HepG2 (cell line): ENCODE measurements at regions not wholly inside any gene's neighbourhood (a gene's known extent, or its start where the extent isn't known, plus 50 kb on each side); places are given as distances from the start of the nearest gene placed in this dataset.
A peak's percentile ranks its signal among the peaks of the same experiment; 100 is the strongest.

Source experiments
- ATAC-seq: fragments of 200-7000 bp; cut with Tn5 transposase; 3 replicates; pipeline ENCODE4 v1.9.1; 2020; ENCODE audit warnings: mild to moderate bottlenecking, moderate library complexity
- BruUV-seq: library from RNA; stranded (reverse); fragments of 400-500 nt; replicated peaks from 2 replicates; lab custom pipeline; 2021; lab: Mats Ljungman, UMichigan
- CTCF ChIA-PET: fragments of 300-600 bp; formaldehyde crosslinking; extraction: SDS; loops from one replicate; lab custom pipeline; 2021; ENCODE audit warnings: low total read pairs, inconsistent platforms, low intra/inter-chr PET ratio; lab: Yijun Ruan, JAX
- POLR2A ChIA-PET: fragments of 350-600 bp; sonication (Branson Sonifier 250); formaldehyde crosslinking; loops from one replicate; lab custom pipeline; 2020; ENCODE audit warnings: antibody characterized with exemption, inconsistent platforms; lab: Yijun Ruan, JAX
- DNase-seq: peaks from one replicate; pipeline ENCODE4 v3.0.0-alpha.2; 2015; ENCODE audit warnings: low spot score
- FAIRE-seq: peaks from 3 replicates; lab custom pipeline; 2011; peaks lifted over from hg19 to GRCh38; lab: Jason Lieb, UNC
- H2AFZ ChIP-seq: one replicate; pipeline ENCODE4 v1.6.1; 2011; ENCODE audit warnings: low read length, inconsistent platforms
- H3K27ac ChIP-seq: fragments of 300-600 bp; 3 replicates; pipeline ENCODE4 v1.8.0; 2011; ENCODE audit warnings: mixed run types, mild to moderate bottlenecking, mixed read lengths, low read length, inconsistent platforms; ENCODE audit not compliant: insufficient read depth; ENCODE audit errors: extremely low read length
- H3K27me3 ChIP-seq, 2 experiments: fragments of 200-600 bp in 1 of 2; 2 replicates in 1 of 2; 3 replicates in 1 of 2; pipeline versions ENCODE4 v1.6.0 to v1.8.0; 2011; ENCODE audit warnings: low read length in 2 of 2, mild to moderate bottlenecking in 2 of 2, moderate library complexity in 2 of 2, inconsistent platforms in 1 of 2; ENCODE audit not compliant: insufficient read depth in 2 of 2, control insufficient read depth in 1 of 2
- H3K36me3 ChIP-seq, 2 experiments: fragments of 200-600 bp in 1 of 2; replicated peaks in 1 of 2; 2 replicates in 1 of 2; 3 replicates in 1 of 2; pipeline versions ENCODE4 v1.5.1 to v1.8.0; 2011; ENCODE audit warnings: low read length in 2 of 2, inconsistent platforms in 1 of 2; ENCODE audit not compliant: insufficient read depth in 2 of 2, control insufficient read depth in 1 of 2
- H3K4me1 ChIP-seq: 2 replicates; pipeline ENCODE4 v1.5.1; 2012; ENCODE audit warnings: low read length, inconsistent platforms; ENCODE audit not compliant: insufficient read depth
- H3K4me2 ChIP-seq: 2 replicates; pipeline ENCODE4 v1.6.0; 2011; ENCODE audit warnings: low read depth, low read length, inconsistent platforms
- H3K4me3 ChIP-seq, 3 experiments: fragments of 200-600 bp in 1 of 3; sonication (generic), shearing (Covaris generic) in 1 of 3; replicated peaks in 1 of 3; 2 replicates each; pipeline ENCODE4 v1.5.1; 2011 to 2016; ENCODE audit warnings: low read length in 3 of 3, inconsistent platforms in 2 of 3, low read depth in 2 of 3, mild to moderate bottlenecking in 2 of 3, control low read depth in 1 of 3, mixed read lengths in 1 of 3; ENCODE audit not compliant: insufficient read depth in 1 of 3
- H3K79me2 ChIP-seq: one replicate; pipeline ENCODE4 v1.6.1; 2011; ENCODE audit warnings: low read length, inconsistent platforms; ENCODE audit not compliant: insufficient read depth
- H3K9ac ChIP-seq: 2 replicates; pipeline ENCODE4 v1.6.0; 2011; ENCODE audit warnings: mild to moderate bottlenecking, low read depth, low read length, inconsistent platforms; ENCODE audit not compliant: insufficient read depth
- H3K9me3 ChIP-seq: 2 replicates; pipeline ENCODE4 v1.5.1; 2012; ENCODE audit warnings: mild to moderate bottlenecking, low read length
- H4K20me1 ChIP-seq: 2 replicates; pipeline ENCODE4 v1.6.0; 2011; ENCODE audit warnings: inconsistent platforms, mild to moderate bottlenecking, low read length, moderate library complexity; ENCODE audit not compliant: insufficient read depth
- FOXJ3 ChIP-seq: sonication (generic); formaldehyde crosslinking; IDR thresholded peaks from 2 replicates; pipeline ENCODE4 v1.4.0; 2020; ENCODE audit warnings: missing genetic modification reagents, mild to moderate bottlenecking, borderline replicate concordance
- MAFG ChIP-seq: sonication (generic); formaldehyde crosslinking; IDR thresholded peaks from 2 replicates; pipeline ENCODE4 v1.5.1; 2020; ENCODE audit warnings: mild to moderate bottlenecking, missing genetic modification reagents
- NCOR1 ChIP-seq: fragments of 200-600 bp; sonication (generic); IDR thresholded peaks from 2 replicates; pipeline ENCODE4 v1.7.0; 2017; ENCODE audit warnings: antibody characterized with exemption, low read length, borderline replicate concordance
- RCOR2 ChIP-seq: IDR thresholded peaks from 2 replicates; pipeline ENCODE4 v1.6.1; 2016; ENCODE audit warnings: missing biosample characterization, missing genetic modification reagents
- ZBTB2 ChIP-seq: sonication (generic); formaldehyde crosslinking; IDR thresholded peaks from 2 replicates; pipeline ENCODE4 v1.8.0; 2022; ENCODE audit warnings: low read depth, missing genetic modification reagents
- ZBTB8A ChIP-seq: sonication (generic); formaldehyde crosslinking; IDR thresholded peaks from 2 replicates; pipeline ENCODE4 v1.4.0; 2020; ENCODE audit warnings: mild to moderate bottlenecking, low read depth, missing genetic modification reagents, borderline replicate concordance
- WGBS: methylation state at CpG from one replicate; pipeline ENCODE4 v1.1.6; 2017; ENCODE audit warnings: low lambda C conversion rate; 5-methylcytosine and 5-hydroxymethylcytosine counted together
- in situ Hi-C: cut with HindIII; loops from 2 replicates; pipeline ENCODE4 v1.10.0; 2017; ENCODE audit warnings: low pct_unique_long_range_greater_than_20kb; ENCODE audit not compliant: extremely low pct_ligation_motif_present
- intact Hi-C: fragments of 100-400 bp; cut with micrococcal nuclease; formaldehyde crosslinking; loops from one replicate; pipeline ENCODE4 v1.10.0; 2022; ENCODE audit not compliant: unreplicated experiment
- TF ChIP-seq, protein P1 (sequence below): sonication (generic); formaldehyde crosslinking; IDR thresholded peaks from 2 replicates; pipeline ENCODE4 v1.5.1; 2020; ENCODE audit warnings: mild to moderate bottlenecking, missing genetic modification reagents, borderline replicate concordance

DNA sequence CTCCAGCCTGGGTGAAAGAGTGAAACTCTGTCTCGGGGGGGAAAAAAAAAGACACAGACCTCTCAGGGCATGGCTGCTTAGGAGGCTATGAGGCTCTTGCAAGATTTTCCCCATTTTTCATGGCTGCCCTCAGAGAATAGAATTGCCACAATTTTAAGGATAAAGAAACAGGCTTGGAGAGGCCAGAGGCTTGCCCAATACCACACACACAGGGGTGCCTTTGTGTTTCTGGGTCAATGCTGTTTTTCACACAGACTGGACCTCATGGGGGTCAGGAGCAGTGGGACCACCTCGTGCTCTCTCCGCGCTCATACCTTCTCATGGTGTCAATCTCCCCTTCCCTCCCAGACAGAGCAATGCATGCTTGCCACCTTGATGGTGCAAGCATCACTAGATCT is 65.4 kb upstream of the ST3GAL5 start:
- peaks cover 54% of the 10 kb centered on the region for H3K4me1 ChIP-seq
- H4K20me1 ChIP-seq = no peaks in the 10 kb centered on the region
- H3K27me3 ChIP-seq = no peaks in the 10 kb centered on the region; a peak in 1 of 5 replicates
- no peak for ATAC-seq
- no peak overlapping the region for H3K4me3 ChIP-seq
- H3K79me2 ChIP-seq = no peaks in the 10 kb centered on the region
- FAIRE-seq = no peak
- 66% methylated on average over 4 of the region's 4 CpGs for WGBS
- no peaks in the 10 kb centered on the region for H3K9me3 ChIP-seq
- in situ Hi-C loops (no loop called here), intact Hi-C loops (no loop called here)
- no peaks in the 10 kb centered on the region for H3K36me3 ChIP-seq
- CTCF ChIA-PET = no interaction called here
- POLR2A ChIA-PET = no interaction called here
- H3K27ac ChIP-seq = no peak overlapping the region
- DNase-seq = no peak
- no peak overlapping the region for H3K9ac ChIP-seq
- no peak overlapping the region for H3K4me2 ChIP-seq
- TF ChIP-seq NCOR1 (no peak), MAFG (CRISPR knock-in tag) (no peak)
- peak overlapping the region; percentile 3 for H2AFZ ChIP-seq
- no TSS peak for BruUV-seq

GRCh38 chr2:85953476-85953875 is 64.7 kb upstream of the ST3GAL5 start:
- CTCF ChIA-PET = no interaction called here
- Histone ChIP-seq H3K79me2 (no peaks in the 10 kb centered on the region), H4K20me1 (no peaks in the 10 kb centered on the region), H3K27ac (no peak overlapping the region), H3K4me1 (peaks cover 58% of the 10 kb centered on the region), H2AFZ (no peak overlapping the region)
- intact Hi-C loops = no loop called here
- DNase-seq = no peak
- 40% methylated on average over 5 of the region's 5 CpGs for WGBS
- TF ChIP-seq ZBTB2 (CRISPR knock-in tag) (no peak), RCOR2 (CRISPR knock-in tag) (no peak), ZBTB8A (CRISPR knock-in tag) (no peak), FOXJ3 (CRISPR knock-in tag) (no peak)
- TF ChIP-seq, protein P1, sequence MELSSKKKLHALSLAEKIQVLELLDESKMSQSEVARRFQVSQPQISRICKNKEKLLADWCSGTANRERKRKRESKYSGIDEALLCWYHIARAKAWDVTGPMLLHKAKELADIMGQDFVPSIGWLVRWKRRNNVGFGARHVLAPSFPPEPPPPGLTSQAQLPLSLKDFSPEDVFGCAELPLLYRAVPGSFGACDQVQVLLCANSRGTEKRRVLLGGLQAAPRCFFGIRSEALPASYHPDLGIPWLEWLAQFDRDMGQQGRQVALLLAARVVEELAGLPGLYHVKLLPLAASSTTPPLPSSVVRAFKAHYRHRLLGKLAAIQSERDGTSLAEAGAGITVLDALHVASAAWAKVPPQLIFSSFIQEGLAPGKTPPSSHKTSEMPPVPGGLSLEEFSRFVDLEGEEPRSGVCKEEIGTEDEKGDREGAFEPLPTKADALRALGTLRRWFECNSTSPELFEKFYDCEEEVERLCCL = no peak
- TF ChIP-seq, all 625 proteins: peak for 0
- BruUV-seq = no TSS peak
- in situ Hi-C loops = no loop called here
- FAIRE-seq (no peak), ATAC-seq (no peak)
- POLR2A ChIA-PET = no interaction called here
- Histone ChIP-seq H3K4me2 (no peak overlapping the region), H3K4me3 (no peak overlapping the region), H3K27me3 (no peaks in the 10 kb centered on the region; a peak in 1 of 5 replicates), H3K36me3 (no peaks in the 10 kb centered on the region), H3K9ac (no peak overlapping the region), H3K9me3 (no peaks in the 10 kb centered on the region)
